BLaER1 treated with 17β-estradiol and CSF1 and Interleukin-3, amounts not matched to agents 10 nM and 100 nM (cell line): ENCODE measurements at regions not wholly inside any gene's neighbourhood (a gene's known extent, or its start where the extent isn't known, plus 50 kb on each side); places are given as distances from the start of the nearest gene placed in this dataset.

Experiments
- H3K27ac ChIP-seq, 11 experiments: shearing (Covaris generic); formaldehyde crosslinking; 2 replicates each; pipeline ENCODE4 v1.8.1; 2022
- H3K27me3 ChIP-seq, 11 experiments: shearing (Covaris generic); formaldehyde crosslinking; 2 replicates each; pipeline ENCODE4 v1.8.1; 2022
- H3K36me3 ChIP-seq, 11 experiments: shearing (Covaris generic); formaldehyde crosslinking; 2 replicates each; pipeline ENCODE4 v1.8.1; 2022
- H3K4me1 ChIP-seq, 10 experiments: shearing (Covaris generic); formaldehyde crosslinking; 2 replicates each; pipeline ENCODE4 v1.8.1; 2022
- H3K4me2 ChIP-seq, 11 experiments: shearing (Covaris generic); formaldehyde crosslinking; 2 replicates each; pipeline ENCODE4 v1.8.1; 2022
- H3K4me3 ChIP-seq, 10 experiments: shearing (Covaris generic); formaldehyde crosslinking; 2 replicates each; pipeline ENCODE4 v1.8.1; 2022
- H3K9ac ChIP-seq, 11 experiments: shearing (Covaris generic); formaldehyde crosslinking; 2 replicates each; pipeline ENCODE4 v1.8.1; 2022
- H3K9me3 ChIP-seq, 11 experiments: shearing (Covaris generic); formaldehyde crosslinking; replicated peaks in 1 of 11; 2 replicates each; pipeline ENCODE4 v1.8.1; 2022
- H4K20me1 ChIP-seq, 11 experiments: shearing (Covaris generic); formaldehyde crosslinking; 2 replicates each; pipeline ENCODE4 v1.8.1; 2022
- Cebpa-rat ChIP-seq, 11 experiments: shearing (Covaris generic); IDR thresholded peaks; 2 replicates each; pipeline ENCODE4 v1.8.1; 2022

DNA sequence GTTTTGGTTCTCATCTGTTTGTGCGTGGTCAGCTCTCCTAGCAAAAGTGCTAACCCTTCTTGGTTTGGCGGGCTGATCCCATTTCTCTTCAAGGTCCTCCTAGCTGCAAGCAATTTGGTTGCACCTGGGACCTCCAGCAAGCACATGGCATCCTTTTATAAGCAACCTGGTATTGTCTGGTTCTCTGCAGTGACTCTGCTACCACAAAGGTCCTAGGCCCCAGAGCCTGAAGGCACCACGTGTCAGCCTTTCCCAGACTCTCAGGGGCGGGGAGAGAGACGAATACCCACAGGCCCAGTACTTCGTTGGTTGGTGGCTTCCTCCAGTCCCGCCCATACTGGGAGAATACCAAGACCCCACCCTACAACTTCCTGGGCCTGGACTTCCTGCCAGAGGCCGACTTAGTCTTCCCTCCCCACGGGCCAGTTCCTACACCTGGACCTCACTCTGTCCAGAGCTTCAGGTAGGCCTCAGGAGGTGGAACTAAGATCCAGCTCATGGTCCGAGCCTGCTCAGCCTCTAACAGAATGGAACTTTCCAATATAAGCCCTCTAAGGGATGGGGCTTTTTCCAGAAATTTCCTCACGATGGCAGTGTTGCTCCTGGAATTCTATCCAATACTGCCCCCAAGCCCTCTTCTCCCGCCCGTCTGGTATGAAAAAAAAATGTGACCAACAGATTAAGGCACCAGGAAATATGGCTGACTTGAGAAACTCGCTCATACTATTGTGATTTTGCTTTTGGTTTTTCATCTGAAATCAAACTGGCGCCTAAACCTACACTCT lies 192.5 kb upstream of the STK26 start:
- peaks cover 22 to 50% (median 40%) of the 10 kb centered on the region in 11 experiments for H3K27me3 ChIP-seq
- H3K4me2 ChIP-seq = peak overlapping the region; percentile 72 to 96 (median 85)
- H3K9me3 ChIP-seq = no peaks in the 10 kb centered on the region
- H3K9ac ChIP-seq = peak overlapping the region; percentile 68 to 85 (median 80)
- peaks cover 0 to 57% (median 25%) of the 10 kb centered on the region in 11 experiments; a peak in 17 of 22 replicates for H4K20me1 ChIP-seq
- peaks cover 0 to 15% (median 0%) of the 10 kb centered on the region in 11 experiments; a peak in 4 of 22 replicates for H3K36me3 ChIP-seq
- H3K4me3 ChIP-seq = peak overlapping the region; percentile 43 to 69 (median 61)
- H3K4me1 ChIP-seq = peaks cover 28 to 40% (median 31%) of the 10 kb centered on the region in 10 experiments
- TF ChIP-seq Cebpa-rat (IDR thresholded peaks at IDR 0.05) = no peak
- H3K27ac ChIP-seq = peak overlapping the region; percentile 69 to 90 (median 84); a peak in 21 of 22 replicates

DNA sequence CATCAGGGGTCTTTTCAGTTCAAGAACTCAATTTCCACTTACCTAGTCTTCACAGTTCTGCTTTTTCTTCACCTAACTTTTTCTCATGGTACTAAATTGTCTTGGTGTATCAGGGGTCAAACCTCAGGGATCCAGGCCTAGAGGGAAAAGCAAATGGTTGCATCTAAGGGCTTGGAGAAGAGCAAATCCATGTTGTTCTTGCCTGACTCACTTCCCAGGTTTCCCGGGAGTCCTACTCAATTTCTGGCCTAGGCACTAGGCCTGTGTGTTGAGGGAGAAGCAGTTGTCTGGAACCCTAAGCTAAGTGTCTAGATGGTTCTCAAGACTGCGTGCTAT lies 191.9 kb upstream of the STK26 start:
- Histone ChIP-seq H3K27ac (peak overlapping the region; percentile 69 to 90 (median 84); a peak in 21 of 22 replicates), H3K4me3 (peak overlapping the region; percentile 43 to 69 (median 61)), H3K9ac (peak overlapping the region; percentile 68 to 85 (median 80))

DNA sequence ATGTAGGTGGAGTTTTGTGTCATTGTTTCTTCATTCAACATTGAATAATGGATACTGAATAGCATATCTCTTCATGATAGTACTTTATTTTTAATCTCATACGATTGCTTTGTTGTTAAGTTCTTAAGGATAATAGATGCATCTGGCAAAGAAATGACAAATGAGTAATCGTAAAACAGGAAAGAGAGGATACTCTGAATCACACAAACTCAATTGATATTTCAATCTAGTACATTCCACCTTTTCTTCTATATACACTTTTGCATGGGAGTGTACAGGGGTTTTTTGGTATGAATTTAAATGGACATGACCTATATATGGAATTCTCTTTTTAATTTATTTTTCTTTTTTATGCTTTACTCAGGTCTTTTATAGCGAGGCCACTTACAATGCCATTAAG lies 186.9 kb upstream of the STK26 start:
- TF ChIP-seq Cebpa-rat (IDR thresholded peaks at IDR 0.05) = no peak
- Histone ChIP-seq H3K27me3 (peaks cover 62 to 85% (median 78%) of the 10 kb centered on the region in 11 experiments), H3K4me1 (peaks cover 9 to 19% (median 12%) of the 10 kb centered on the region in 10 experiments), H3K4me3 (no peak overlapping the region), H3K36me3 (no peaks in the 10 kb centered on the region), H3K4me2 (no peak overlapping the region), H3K27ac (no peak overlapping the region), H3K9me3 (no peaks in the 10 kb centered on the region), H4K20me1 (peaks cover 0 to 26% (median 5%) of the 10 kb centered on the region in 11 experiments; a peak in 11 of 22 replicates), H3K9ac (no peak overlapping the region)

More for the DNA sequence above, 191.9 kb upstream of the STK26 start:
- Histone ChIP-seq H3K4me1 (peaks cover 28 to 38% (median 30%) of the 10 kb centered on the region in 10 experiments), H3K27me3 (peaks cover 27 to 51% (median 40%) of the 10 kb centered on the region in 11 experiments), H3K9me3 (no peaks in the 10 kb centered on the region), H3K36me3 (peaks cover 0 to 9% (median 0%) of the 10 kb centered on the region in 11 experiments; a peak in 3 of 22 replicates), H4K20me1 (peaks cover 0 to 51% (median 23%) of the 10 kb centered on the region in 11 experiments; a peak in 17 of 22 replicates), H3K4me2 (peak overlapping the region; percentile 72 to 96 (median 85))
- TF ChIP-seq Cebpa-rat (IDR thresholded peaks at IDR 0.05) = no peak

DNA sequence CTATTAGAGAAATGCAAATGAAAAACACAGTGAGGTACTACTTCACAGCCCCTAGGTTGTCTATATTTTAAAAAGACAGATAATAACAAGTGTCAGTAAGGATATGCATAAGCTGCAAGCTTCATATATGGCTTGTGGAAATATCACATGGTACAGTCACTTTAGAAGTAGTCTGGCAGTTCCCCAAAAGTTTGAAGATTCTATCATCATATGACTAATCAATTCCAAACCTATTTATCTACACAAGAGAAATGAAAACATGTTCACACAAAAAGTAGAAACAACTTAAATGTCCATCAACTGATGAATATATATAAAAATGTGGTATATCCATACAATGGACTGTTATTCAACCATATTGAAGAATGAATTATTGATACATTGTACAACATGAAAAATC lies 185.8 kb upstream of the STK26 start:
- H3K9me3 ChIP-seq = no peaks in the 10 kb centered on the region
- no peak overlapping the region for H3K9ac ChIP-seq
- H3K27me3 ChIP-seq = peaks cover 64 to 87% (median 80%) of the 10 kb centered on the region in 11 experiments
- no peaks in the 10 kb centered on the region for H3K36me3 ChIP-seq
- H3K4me3 ChIP-seq = no peak overlapping the region
- H3K4me2 ChIP-seq = no peak overlapping the region
- H3K4me1 ChIP-seq = peaks cover 0 to 8% (median under 1%) of the 10 kb centered on the region in 10 experiments; a peak in 10 of 20 replicates
- H4K20me1 ChIP-seq = peaks cover 0 to 23% (median 6%) of the 10 kb centered on the region in 11 experiments; a peak in 9 of 22 replicates
- H3K27ac ChIP-seq = no peak overlapping the region
- TF ChIP-seq Cebpa-rat (IDR thresholded peaks at IDR 0.05) = no peak

DNA sequence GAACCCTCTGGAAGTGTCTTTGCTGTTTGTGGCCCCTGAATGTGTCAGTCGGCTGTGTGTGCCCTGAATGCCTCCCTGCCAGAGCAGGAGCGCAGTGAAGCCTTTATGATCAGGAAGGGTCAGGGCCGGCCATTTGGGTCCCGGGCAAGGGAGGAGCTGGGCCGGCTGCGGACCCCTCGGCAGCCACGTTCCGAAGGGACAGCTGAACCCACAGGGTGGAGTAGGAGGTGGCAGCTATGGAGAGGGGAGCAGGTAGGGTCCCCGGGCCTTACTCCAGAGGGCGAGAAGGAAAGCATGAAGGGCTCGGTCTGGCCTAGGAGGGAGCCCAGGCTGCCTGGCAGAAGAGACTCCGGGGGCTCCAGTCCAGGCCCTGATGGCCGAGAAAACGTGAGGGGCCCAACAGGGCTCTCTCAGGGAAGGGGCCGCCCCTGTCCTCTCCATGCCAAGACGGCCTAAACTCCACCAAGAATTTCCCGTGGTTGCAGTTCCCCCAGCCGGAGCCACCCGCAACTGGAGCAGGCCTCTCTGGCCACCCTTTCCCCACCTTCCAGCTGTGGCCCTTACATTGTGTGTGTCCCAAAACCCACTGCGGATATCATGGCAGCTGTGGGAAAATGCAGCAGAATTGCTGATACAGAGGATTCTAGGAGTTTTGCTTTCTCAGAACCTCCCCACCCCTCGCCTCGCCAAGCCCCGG lies 182.2 kb upstream of the STK26 start:
- H3K9ac ChIP-seq = no peak overlapping the region
- H3K4me2 ChIP-seq = peak overlapping the region in 1 of 11 experiments; percentile 22; a peak in 3 of 22 replicates

DNA sequence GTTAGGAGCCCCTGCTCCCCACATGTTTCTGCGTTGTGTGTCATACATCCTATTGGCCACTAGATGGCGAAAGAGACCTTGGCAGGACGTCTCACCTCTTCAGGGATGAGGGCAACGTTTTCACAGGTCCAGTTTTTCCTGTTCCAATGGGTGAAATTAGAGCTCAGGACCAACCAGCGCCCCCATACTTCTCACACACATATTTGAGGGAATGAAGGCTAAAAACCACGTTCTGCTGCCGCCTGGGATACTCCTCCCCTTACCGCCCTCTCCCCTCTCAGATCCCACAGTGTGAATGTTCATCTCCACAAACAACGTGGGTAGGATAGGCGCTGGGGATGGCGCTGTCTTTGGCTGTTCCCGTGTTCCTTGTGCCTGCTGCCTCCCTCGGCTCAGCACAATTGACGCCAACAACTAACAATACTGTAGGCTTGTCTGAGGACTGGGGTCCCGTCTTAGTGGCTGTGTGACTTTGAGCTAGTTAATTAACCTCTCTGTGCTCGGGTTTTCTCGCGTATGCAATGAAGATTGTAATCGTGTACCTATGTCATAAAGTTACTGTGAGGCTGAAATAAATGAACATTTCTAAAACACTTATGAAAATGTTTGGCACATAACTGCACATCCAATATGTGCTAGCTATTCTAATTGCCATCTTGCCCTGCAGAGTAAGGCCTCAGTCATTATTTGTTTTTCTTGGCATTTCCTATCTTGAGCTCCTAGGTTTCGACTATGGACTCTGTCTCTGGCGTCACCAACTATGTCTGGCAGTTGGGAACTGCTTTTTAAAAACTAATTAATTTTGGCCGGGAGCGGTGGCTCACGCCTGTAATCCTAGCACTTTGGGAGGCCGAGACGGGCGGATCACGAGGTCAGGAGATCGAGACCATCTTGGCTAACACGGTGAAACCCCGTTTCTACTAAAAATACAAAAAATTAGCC lies 181.3 kb upstream of the STK26 start:
- H3K36me3 ChIP-seq = no peaks in the 10 kb centered on the region

More for the DNA sequence above, 182.2 kb upstream of the STK26 start:
- Histone ChIP-seq H4K20me1 (peaks cover 0 to 47% (median 6%) of the 10 kb centered on the region in 11 experiments; a peak in 10 of 22 replicates), H3K9me3 (no peaks in the 10 kb centered on the region), H3K27ac (no peak overlapping the region), H3K4me3 (no peak overlapping the region), H3K27me3 (peaks cover 78 to 95% (median 87%) of the 10 kb centered on the region in 11 experiments), H3K4me1 (no peaks in the 10 kb centered on the region), H3K36me3 (no peaks in the 10 kb centered on the region)
- TF ChIP-seq Cebpa-rat (IDR thresholded peaks at IDR 0.05) = no peak

DNA sequence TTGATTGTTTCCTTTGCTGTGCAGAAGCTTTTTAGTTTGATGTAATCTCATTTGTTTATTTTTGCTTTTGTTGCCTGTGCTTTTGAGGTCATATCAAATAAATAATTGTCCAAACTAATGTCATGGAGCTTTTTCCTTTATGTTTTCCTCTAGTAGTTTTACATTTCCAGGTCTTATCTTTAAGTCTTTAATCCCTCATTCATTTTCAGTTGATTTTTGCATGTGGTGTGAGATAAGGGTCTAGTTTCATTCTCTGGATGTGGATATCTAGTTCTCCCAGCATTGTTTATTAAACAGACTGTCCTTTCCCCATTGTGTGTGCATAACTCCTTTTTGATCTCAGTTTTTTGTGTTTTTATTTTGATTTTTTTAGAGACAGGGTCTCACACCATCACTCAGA lies 179.1 kb upstream of the STK26 start:
- TF ChIP-seq Cebpa-rat (IDR thresholded peaks at IDR 0.05) = no peak
- Histone ChIP-seq H3K27me3 (peaks cover 79 to 95% (median 88%) of the 10 kb centered on the region in 11 experiments), H3K27ac (no peak overlapping the region), H3K36me3 (no peaks in the 10 kb centered on the region), H3K4me3 (no peak overlapping the region), H3K4me1 (no peaks in the 10 kb centered on the region), H3K9me3 (no peaks in the 10 kb centered on the region), H4K20me1 (peaks cover 0 to 43% (median 6%) of the 10 kb centered on the region in 11 experiments; a peak in 10 of 22 replicates), H3K4me2 (no peak overlapping the region), H3K9ac (no peak overlapping the region)

More for the DNA sequence above, 181.3 kb upstream of the STK26 start:
- Histone ChIP-seq H3K4me3 (no peak overlapping the region), H3K9ac (no peak overlapping the region), H4K20me1 (peaks cover 0 to 41% (median 6%) of the 10 kb centered on the region in 11 experiments; a peak in 10 of 22 replicates), H3K27ac (no peak overlapping the region), H3K27me3 (peaks cover 78 to 95% (median 87%) of the 10 kb centered on the region in 11 experiments), H3K4me2 (peak overlapping the region in 1 of 11 experiments; percentile 22; a peak in 2 of 22 replicates), H3K4me1 (no peaks in the 10 kb centered on the region), H3K9me3 (no peaks in the 10 kb centered on the region)
- no peak for TF ChIP-seq Cebpa-rat (IDR thresholded peaks at IDR 0.05)

DNA sequence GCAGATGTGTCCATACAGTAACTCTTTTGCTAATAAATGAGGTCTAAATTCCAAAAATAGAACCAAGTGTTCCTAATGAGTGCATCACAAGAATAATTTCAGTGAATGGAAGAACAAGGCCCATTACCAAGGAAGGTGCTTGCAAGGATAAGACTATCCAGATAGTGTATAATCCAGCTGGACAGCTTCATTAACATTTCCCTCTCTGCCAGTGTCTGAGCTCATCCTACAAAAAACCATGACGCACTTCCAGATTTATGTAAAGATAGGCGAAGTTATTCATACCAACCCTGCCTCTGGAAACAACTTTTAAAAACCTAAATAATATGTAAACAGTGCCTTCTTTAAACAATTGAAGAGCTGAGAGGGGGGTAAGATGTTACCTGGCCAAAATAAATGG lies 177.9 kb upstream of the STK26 start:
- no peaks in the 10 kb centered on the region for H3K4me1 ChIP-seq
- TF ChIP-seq Cebpa-rat (IDR thresholded peaks at IDR 0.05) = no peak
- H3K27ac ChIP-seq = no peak overlapping the region
- no peaks in the 10 kb centered on the region for H3K9me3 ChIP-seq
- H3K36me3 ChIP-seq = no peaks in the 10 kb centered on the region
- no peak overlapping the region for H3K9ac ChIP-seq
- no peak overlapping the region for H3K4me2 ChIP-seq
- no peak overlapping the region for H3K4me3 ChIP-seq
- peaks cover 86 to 100% (median 95%) of the 10 kb centered on the region in 11 experiments for H3K27me3 ChIP-seq
- peaks cover 0 to 43% (median 6%) of the 10 kb centered on the region in 11 experiments; a peak in 10 of 22 replicates for H4K20me1 ChIP-seq
